OCI-LY1 (cell line): ENCODE measurements at regions not wholly inside any gene's neighbourhood (a gene's known extent, or its start where the extent isn't known, plus 50 kb on each side); places are given as distances from the start of the nearest gene placed in this dataset.

Experiments used
- EZH2 ChIP-seq: fragments of 200-600 bp; sonication (generic), shearing (Covaris generic); IDR thresholded peaks from 2 replicates; pipeline ENCODE4 v1.8.0; 2017; ENCODE audit warnings: borderline replicate concordance, mixed run types, mild to moderate bottlenecking, antibody characterized with exemption, low read length, moderate library complexity, mixed read lengths
- TF ChIP-seq, protein P1 (sequence below): fragments of 200-600 bp; sonication (generic), shearing (Covaris generic); IDR thresholded peaks from 2 replicates; pipeline ENCODE4 v1.5.1; 2017; ENCODE audit warnings: mild to moderate bottlenecking, antibody characterized with exemption, low read length, moderate library complexity, mixed read lengths

DNA sequence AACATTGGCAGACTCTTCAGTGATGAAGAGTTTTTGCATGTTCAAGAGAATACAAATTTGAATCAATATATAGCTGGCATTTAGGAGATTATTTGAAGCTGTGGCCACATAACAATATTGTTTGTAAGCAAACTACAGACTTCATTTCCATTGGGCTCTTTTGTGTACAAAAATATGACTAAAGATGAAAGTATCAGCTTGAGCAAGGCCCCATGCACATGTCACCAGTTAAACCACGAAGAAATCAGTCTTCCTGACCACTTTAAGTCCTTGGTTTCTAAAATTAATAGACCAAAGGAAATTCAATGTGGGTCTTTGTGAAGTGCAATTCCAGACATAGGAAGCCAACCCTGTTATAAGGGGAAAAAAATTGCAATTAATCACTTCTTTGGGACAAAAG is 1664.6 kb upstream of the ADGRL3 start:
- TF ChIP-seq, protein P1, sequence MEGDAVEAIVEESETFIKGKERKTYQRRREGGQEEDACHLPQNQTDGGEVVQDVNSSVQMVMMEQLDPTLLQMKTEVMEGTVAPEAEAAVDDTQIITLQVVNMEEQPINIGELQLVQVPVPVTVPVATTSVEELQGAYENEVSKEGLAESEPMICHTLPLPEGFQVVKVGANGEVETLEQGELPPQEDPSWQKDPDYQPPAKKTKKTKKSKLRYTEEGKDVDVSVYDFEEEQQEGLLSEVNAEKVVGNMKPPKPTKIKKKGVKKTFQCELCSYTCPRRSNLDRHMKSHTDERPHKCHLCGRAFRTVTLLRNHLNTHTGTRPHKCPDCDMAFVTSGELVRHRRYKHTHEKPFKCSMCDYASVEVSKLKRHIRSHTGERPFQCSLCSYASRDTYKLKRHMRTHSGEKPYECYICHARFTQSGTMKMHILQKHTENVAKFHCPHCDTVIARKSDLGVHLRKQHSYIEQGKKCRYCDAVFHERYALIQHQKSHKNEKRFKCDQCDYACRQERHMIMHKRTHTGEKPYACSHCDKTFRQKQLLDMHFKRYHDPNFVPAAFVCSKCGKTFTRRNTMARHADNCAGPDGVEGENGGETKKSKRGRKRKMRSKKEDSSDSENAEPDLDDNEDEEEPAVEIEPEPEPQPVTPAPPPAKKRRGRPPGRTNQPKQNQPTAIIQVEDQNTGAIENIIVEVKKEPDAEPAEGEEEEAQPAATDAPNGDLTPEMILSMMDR = no peak
- TF ChIP-seq EZH2 = no peak
